HEK293 (cell line): ENCODE measurements at regions not wholly inside any gene's neighbourhood (a gene's known extent, or its start where the extent isn't known, plus 50 kb on each side); places are given as distances from the start of the nearest gene placed in this dataset.

Experiments
- KLF10 ChIP-seq: fragments of 450-650 bp; IDR thresholded peaks from 2 replicates; pipeline ENCODE4 v1.5.1; 2018; ENCODE audit warnings: missing biosample characterization, mild to moderate bottlenecking, missing genetic modification characterization
- ZBTB21 ChIP-seq: fragments of 450-650 bp; formaldehyde crosslinking; IDR thresholded peaks from 2 replicates; pipeline ENCODE4 v1.5.1; 2017; ENCODE audit warnings: missing biosample characterization, missing genetic modification characterization
- ZFP41 ChIP-seq: fragments of 450-650 bp; formaldehyde crosslinking; IDR thresholded peaks from 2 replicates; pipeline ENCODE4 v1.5.1; 2016; ENCODE audit warnings: missing biosample characterization, missing genetic modification characterization, borderline replicate concordance
- ZNF214 ChIP-seq: fragments of 450-650 bp; formaldehyde crosslinking; IDR thresholded peaks from 2 replicates; pipeline ENCODE4 v1.5.1; 2017; ENCODE audit warnings: missing biosample characterization, mild to moderate bottlenecking, missing genetic modification characterization, borderline replicate concordance
- ZNF530 ChIP-seq: fragments of 450-650 bp; formaldehyde crosslinking; IDR thresholded peaks from 2 replicates; pipeline ENCODE4 v1.5.1; 2016; ENCODE audit warnings: low read depth, missing biosample characterization, missing genetic modification characterization
- ZNF626 ChIP-seq: fragments of 450-650 bp; sonication (Bioruptor Pico); formaldehyde crosslinking; IDR thresholded peaks from 2 replicates; pipeline ENCODE4 v1.5.1; 2018; ENCODE audit warnings: missing biosample characterization, missing genetic modification characterization, inconsistent platforms
- ZSCAN30 ChIP-seq: fragments of 450-650 bp; IDR thresholded peaks from 2 replicates; pipeline ENCODE4 v1.5.1; 2018; ENCODE audit warnings: missing biosample characterization, mild to moderate bottlenecking, missing genetic modification characterization, moderate library complexity
- TF ChIP-seq, protein P1 (sequence below): fragments of 450-650 bp; formaldehyde crosslinking; IDR thresholded peaks from 2 replicates; pipeline ENCODE4 v1.5.1; 2016; ENCODE audit warnings: missing biosample characterization, missing genetic modification characterization
- TF ChIP-seq, protein P2 (sequence below): fragments of 450-650 bp; formaldehyde crosslinking; IDR thresholded peaks from 2 replicates; pipeline ENCODE4 v1.5.1; 2016; ENCODE audit warnings: missing biosample characterization, missing genetic modification characterization
- TF ChIP-seq, protein P3 (sequence below): fragments of 450-650 bp; formaldehyde crosslinking; IDR thresholded peaks from 2 replicates; pipeline ENCODE4 v1.5.1; 2016; ENCODE audit warnings: missing biosample characterization, missing genetic modification characterization, low read depth

- TF ChIP-seq, protein P1, sequence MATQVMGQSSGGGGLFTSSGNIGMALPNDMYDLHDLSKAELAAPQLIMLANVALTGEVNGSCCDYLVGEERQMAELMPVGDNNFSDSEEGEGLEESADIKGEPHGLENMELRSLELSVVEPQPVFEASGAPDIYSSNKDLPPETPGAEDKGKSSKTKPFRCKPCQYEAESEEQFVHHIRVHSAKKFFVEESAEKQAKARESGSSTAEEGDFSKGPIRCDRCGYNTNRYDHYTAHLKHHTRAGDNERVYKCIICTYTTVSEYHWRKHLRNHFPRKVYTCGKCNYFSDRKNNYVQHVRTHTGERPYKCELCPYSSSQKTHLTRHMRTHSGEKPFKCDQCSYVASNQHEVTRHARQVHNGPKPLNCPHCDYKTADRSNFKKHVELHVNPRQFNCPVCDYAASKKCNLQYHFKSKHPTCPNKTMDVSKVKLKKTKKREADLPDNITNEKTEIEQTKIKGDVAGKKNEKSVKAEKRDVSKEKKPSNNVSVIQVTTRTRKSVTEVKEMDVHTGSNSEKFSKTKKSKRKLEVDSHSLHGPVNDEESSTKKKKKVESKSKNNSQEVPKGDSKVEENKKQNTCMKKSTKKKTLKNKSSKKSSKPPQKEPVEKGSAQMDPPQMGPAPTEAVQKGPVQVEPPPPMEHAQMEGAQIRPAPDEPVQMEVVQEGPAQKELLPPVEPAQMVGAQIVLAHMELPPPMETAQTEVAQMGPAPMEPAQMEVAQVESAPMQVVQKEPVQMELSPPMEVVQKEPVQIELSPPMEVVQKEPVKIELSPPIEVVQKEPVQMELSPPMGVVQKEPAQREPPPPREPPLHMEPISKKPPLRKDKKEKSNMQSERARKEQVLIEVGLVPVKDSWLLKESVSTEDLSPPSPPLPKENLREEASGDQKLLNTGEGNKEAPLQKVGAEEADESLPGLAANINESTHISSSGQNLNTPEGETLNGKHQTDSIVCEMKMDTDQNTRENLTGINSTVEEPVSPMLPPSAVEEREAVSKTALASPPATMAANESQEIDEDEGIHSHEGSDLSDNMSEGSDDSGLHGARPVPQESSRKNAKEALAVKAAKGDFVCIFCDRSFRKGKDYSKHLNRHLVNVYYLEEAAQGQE, result no peak
- TF ChIP-seq ZFP41 (tag by site-specific recombination) (no peak), ZSCAN30 (tag by site-specific recombination) (no peak), ZNF530 (tag by site-specific recombination) (no peak), KLF10 (tag by site-specific recombination) (no peak), ZBTB21 (tag by site-specific recombination) (no peak), ZNF214 (no peak), ZNF626 (tag by site-specific recombination) (no peak)
- TF ChIP-seq, protein P2, sequence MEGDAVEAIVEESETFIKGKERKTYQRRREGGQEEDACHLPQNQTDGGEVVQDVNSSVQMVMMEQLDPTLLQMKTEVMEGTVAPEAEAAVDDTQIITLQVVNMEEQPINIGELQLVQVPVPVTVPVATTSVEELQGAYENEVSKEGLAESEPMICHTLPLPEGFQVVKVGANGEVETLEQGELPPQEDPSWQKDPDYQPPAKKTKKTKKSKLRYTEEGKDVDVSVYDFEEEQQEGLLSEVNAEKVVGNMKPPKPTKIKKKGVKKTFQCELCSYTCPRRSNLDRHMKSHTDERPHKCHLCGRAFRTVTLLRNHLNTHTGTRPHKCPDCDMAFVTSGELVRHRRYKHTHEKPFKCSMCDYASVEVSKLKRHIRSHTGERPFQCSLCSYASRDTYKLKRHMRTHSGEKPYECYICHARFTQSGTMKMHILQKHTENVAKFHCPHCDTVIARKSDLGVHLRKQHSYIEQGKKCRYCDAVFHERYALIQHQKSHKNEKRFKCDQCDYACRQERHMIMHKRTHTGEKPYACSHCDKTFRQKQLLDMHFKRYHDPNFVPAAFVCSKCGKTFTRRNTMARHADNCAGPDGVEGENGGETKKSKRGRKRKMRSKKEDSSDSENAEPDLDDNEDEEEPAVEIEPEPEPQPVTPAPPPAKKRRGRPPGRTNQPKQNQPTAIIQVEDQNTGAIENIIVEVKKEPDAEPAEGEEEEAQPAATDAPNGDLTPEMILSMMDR (tag by site-specific recombination), result no peak
- TF ChIP-seq, protein P3, sequence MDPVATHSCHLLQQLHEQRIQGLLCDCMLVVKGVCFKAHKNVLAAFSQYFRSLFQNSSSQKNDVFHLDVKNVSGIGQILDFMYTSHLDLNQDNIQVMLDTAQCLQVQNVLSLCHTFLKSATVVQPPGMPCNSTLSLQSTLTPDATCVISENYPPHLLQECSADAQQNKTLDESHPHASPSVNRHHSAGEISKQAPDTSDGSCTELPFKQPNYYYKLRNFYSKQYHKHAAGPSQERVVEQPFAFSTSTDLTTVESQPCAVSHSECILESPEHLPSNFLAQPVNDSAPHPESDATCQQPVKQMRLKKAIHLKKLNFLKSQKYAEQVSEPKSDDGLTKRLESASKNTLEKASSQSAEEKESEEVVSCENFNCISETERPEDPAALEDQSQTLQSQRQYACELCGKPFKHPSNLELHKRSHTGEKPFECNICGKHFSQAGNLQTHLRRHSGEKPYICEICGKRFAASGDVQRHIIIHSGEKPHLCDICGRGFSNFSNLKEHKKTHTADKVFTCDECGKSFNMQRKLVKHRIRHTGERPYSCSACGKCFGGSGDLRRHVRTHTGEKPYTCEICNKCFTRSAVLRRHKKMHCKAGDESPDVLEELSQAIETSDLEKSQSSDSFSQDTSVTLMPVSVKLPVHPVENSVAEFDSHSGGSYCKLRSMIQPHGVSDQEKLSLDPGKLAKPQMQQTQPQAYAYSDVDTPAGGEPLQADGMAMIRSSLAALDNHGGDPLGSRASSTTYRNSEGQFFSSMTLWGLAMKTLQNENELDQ, result no peak
These were observed 570.1 kb upstream of the CBLB start for GRCh38 chr3:106438887-106439286.
